ENCODE measurements at regions not wholly inside any gene's neighbourhood (a gene's known extent, or its start where the extent isn't known, plus 50 kb on each side); places are given as distances from the start of the nearest gene placed in this dataset.
"Not testable (repeated sequence)": the region's sequence is repeated elsewhere in the genome, so short reads cannot be mapped to it uniquely, and the experiment has no call there.

GRCh38 chr10:43939389-43939938 lies 290.8 kb upstream of the ZNF32 start:
- DNase-seq (ENCODE audit: low read depth in 2 of 2): no peak

GRCh38 chr10:43938810-43939209 lies 290.1 kb upstream of the ZNF32 start:
- no peak for DNase-seq (ENCODE audit: low read depth in 2 of 2)

- no peak for DNase-seq (ENCODE audit: low read depth in 2 of 2)
These were observed 282.7 kb upstream of the ZNF32 start for GRCh38 chr10:43931308-43931930.

- DNase-seq (ENCODE audit: low read depth in 2 of 2): no peak
These were observed 282.1 kb upstream of the ZNF32 start for GRCh38 chr10:43930777-43931176.

- DNase-seq (ENCODE audit: low read depth in 2 of 2): no peak
These were observed 281.6 kb upstream of the ZNF32 start for GRCh38 chr10:43930243-43930642.

GRCh38 chr10:43929122-43929521 lies 280.4 kb upstream of the ZNF32 start:
- no peak for DNase-seq (ENCODE audit: low read depth in 2 of 2)

GRCh38 chr10:43928425-43928968 lies 279.8 kb upstream of the ZNF32 start:
- no peak for DNase-seq (ENCODE audit: low read depth in 2 of 2)

- no peak for DNase-seq (ENCODE audit: low read depth in 2 of 2)
These were observed 278.3 kb upstream of the ZNF32 start for GRCh38 chr10:43926875-43927406.

GRCh38 chr10:43926371-43926770 lies 277.7 kb upstream of the ZNF32 start:
- DNase-seq (ENCODE audit: low read depth in 2 of 2): no peak

- no peak for DNase-seq (ENCODE audit: low read depth in 2 of 2)
These were observed 277.1 kb upstream of the ZNF32 start for GRCh38 chr10:43925793-43926192.

GRCh38 chr10:43923328-43923727 lies 274.6 kb upstream of the ZNF32 start:
- no peak for DNase-seq (ENCODE audit: low read depth in 2 of 2)

GRCh38 chr10:43922335-43923280 lies 273.9 kb upstream of the ZNF32 start:
- no peak for DNase-seq (ENCODE audit: low read depth in 2 of 2)

- no peak for DNase-seq (ENCODE audit: low read depth in 2 of 2)
These were observed 273.2 kb upstream of the ZNF32 start for GRCh38 chr10:43921881-43922280.

- no peak for DNase-seq (ENCODE audit: low read depth in 2 of 2)
These were observed 272.8 kb upstream of the ZNF32 start for GRCh38 chr10:43921478-43921877.

GRCh38 chr10:43920236-43920758 lies 271.6 kb upstream of the ZNF32 start:
- DNase-seq (ENCODE audit: low read depth in 2 of 2): not testable (repeated sequence)

GRCh38 chr10:43913676-43914235 lies 265.1 kb upstream of the ZNF32 start:
- no peak for DNase-seq (ENCODE audit: low read depth in 2 of 2)

- no peak for DNase-seq (ENCODE audit: low read depth in 2 of 2)
These were observed 263.8 kb upstream of the ZNF32 start for GRCh38 chr10:43912469-43912868.

GRCh38 chr10:43906490-43906889 lies 257.8 kb upstream of the ZNF32 start:
- no peak for DNase-seq (ENCODE audit: low read depth in 2 of 2)

- no peak for DNase-seq (ENCODE audit: low read depth in 2 of 2)
These were observed 257.0 kb upstream of the ZNF32 start for GRCh38 chr10:43905512-43906236.

GRCh38 chr10:43904844-43905243 lies 256.2 kb upstream of the ZNF32 start:
- no peak for DNase-seq (ENCODE audit: low read depth in 2 of 2)

- no peak for DNase-seq (ENCODE audit: low read depth in 2 of 2)
These were observed 255.6 kb upstream of the ZNF32 start for GRCh38 chr10:43904301-43904700.
